Ishikawa (cell line): ENCODE measurements at regions not wholly inside any gene's neighbourhood (a gene's known extent, or its start where the extent isn't known, plus 50 kb on each side); places are given as distances from the start of the nearest gene placed in this dataset.

ENCODE experiments used
- CEBPB ChIP-seq: IDR thresholded peaks from 2 replicates; pipeline ENCODE4 v1.6.1; 2012
- CREB1 ChIP-seq: IDR thresholded peaks from 2 replicates; pipeline ENCODE4 v1.6.1; 2012; ENCODE audit warnings: low read depth
- EGR1 ChIP-seq: IDR thresholded peaks from 2 replicates; pipeline ENCODE4 v1.6.1; 2012
- EP300 ChIP-seq: IDR thresholded peaks from 2 replicates; pipeline ENCODE4 v1.6.1; 2012; ENCODE audit warnings: borderline replicate concordance
- FOXM1 ChIP-seq: IDR thresholded peaks from 2 replicates; pipeline ENCODE4 v1.6.1; 2012; ENCODE audit warnings: low read depth, borderline replicate concordance
- MAX ChIP-seq: IDR thresholded peaks from 2 replicates; pipeline ENCODE4 v1.6.1; 2012
- NFIC ChIP-seq: IDR thresholded peaks from 2 replicates; pipeline ENCODE4 v1.6.1; 2012
- RAD21 ChIP-seq: IDR thresholded peaks from 2 replicates; pipeline ENCODE4 v1.6.1; 2012; ENCODE audit warnings: low read depth
- REST ChIP-seq: IDR thresholded peaks from 2 replicates; pipeline ENCODE4 v1.6.1; 2012; ENCODE audit warnings: low read depth, mild to moderate bottlenecking
- TAF1 ChIP-seq: IDR thresholded peaks from 2 replicates; pipeline ENCODE4 v1.6.1; 2012; ENCODE audit warnings: low read depth, mild to moderate bottlenecking
- TCF12 ChIP-seq: IDR thresholded peaks from 2 replicates; pipeline ENCODE4 v1.6.1; 2012; ENCODE audit warnings: low read depth
- TEAD4 ChIP-seq: IDR thresholded peaks from 2 replicates; pipeline ENCODE4 v1.6.1; 2012
- USF1 ChIP-seq: IDR thresholded peaks from 2 replicates; pipeline ENCODE4 v1.6.1; 2012
- YY1 ChIP-seq: IDR thresholded peaks from 2 replicates; pipeline ENCODE4 v1.6.1; 2012; ENCODE audit warnings: low read depth
- ZBTB7A ChIP-seq: IDR thresholded peaks from 2 replicates; pipeline ENCODE4 v1.6.1; 2012; ENCODE audit warnings: low read depth

GRCh38 chr3:73296859-73297258 lies 235.4 kb downstream of the EBLN2 start:
- no peak for TF ChIP-seq USF1
- no peak for TF ChIP-seq TAF1
- TF ChIP-seq RAD21 = no peak
- no peak for TF ChIP-seq TEAD4
- no peak for TF ChIP-seq MAX
- TF ChIP-seq CEBPB = no peak
- no peak for TF ChIP-seq NFIC
- no peak for TF ChIP-seq ZBTB7A
- TF ChIP-seq CREB1 = no peak
- no peak for TF ChIP-seq EGR1
- no peak for TF ChIP-seq TCF12
- TF ChIP-seq REST = no peak
- no peak for TF ChIP-seq YY1
- TF ChIP-seq EP300 = no peak
- no peak for TF ChIP-seq FOXM1

GRCh38 chr3:73298243-73299183 lies 237.1 kb downstream of the EBLN2 start:
- TF ChIP-seq CREB1 (no peak), EGR1 (no peak), NFIC (no peak)

- no peak for TF ChIP-seq EGR1
- no peak for TF ChIP-seq ZBTB7A
- TF ChIP-seq MAX = no peak
- TF ChIP-seq REST = no peak
- TF ChIP-seq TCF12 = no peak
- no peak for TF ChIP-seq NFIC
- no peak for TF ChIP-seq FOXM1
- no peak for TF ChIP-seq USF1
- no peak for TF ChIP-seq YY1
- TF ChIP-seq CREB1 = no peak
- no peak for TF ChIP-seq TAF1
- no peak for TF ChIP-seq EP300
- no peak for TF ChIP-seq RAD21
- TF ChIP-seq TEAD4 = no peak
- TF ChIP-seq CEBPB = no peak
Measured at GRCh38 chr3:73299184-73299691, 237.8 kb downstream of the EBLN2 start.

GRCh38 chr3:73314151-73314951 lies 252.9 kb downstream of the EBLN2 start:
- TF ChIP-seq USF1 = no peak
- TF ChIP-seq YY1 = no peak
- TF ChIP-seq TEAD4 = no peak
- TF ChIP-seq FOXM1 = no peak
- no peak for TF ChIP-seq EP300
- TF ChIP-seq REST = no peak
- TF ChIP-seq TAF1 = no peak
- TF ChIP-seq MAX = no peak
- no peak for TF ChIP-seq RAD21
- TF ChIP-seq CEBPB = no peak
